WTC11 (cell line): ENCODE measurements at regions not wholly inside any gene's neighbourhood (a gene's known extent, or its start where the extent isn't known, plus 50 kb on each side); places are given as distances from the start of the nearest gene placed in this dataset.

ENCODE experiments used
- ATAC-seq: fragments of 200-7000 bp; cut with Tn5 transposase; 2 replicates; pipeline ENCODE4 v1.10.0; 2021; ENCODE audit warnings: mild to moderate bottlenecking, moderate library complexity
- CTCF ChIA-PET: fragments of 300-600 bp; sonication (Branson Sonifier 250); formaldehyde crosslinking; loops from one replicate; lab custom pipeline; 2021; ENCODE audit warnings: antibody characterized with exemption; lab: Charles Lee
- POLR2A ChIA-PET: fragments of 350-600 bp; sonication (Branson Sonifier 250); formaldehyde crosslinking; loops from one replicate; lab custom pipeline; 2021; ENCODE audit warnings: antibody characterized with exemption; lab: Charles Lee
- DNase-seq: peaks from one replicate; pipeline ENCODE4 v3.0.0; 2021; ENCODE audit warnings: low spot score
- H3K27ac Mint-ChIP-seq: 2 replicates; pipeline ENCODE4 v1.8.0; 2021; ENCODE audit warnings: mixed read lengths
- H3K27me3 Mint-ChIP-seq: 2 replicates; pipeline ENCODE4 v1.8.0; 2021; ENCODE audit warnings: low read depth, mild to moderate bottlenecking, moderate library complexity, mixed read lengths
- H3K36me3 Mint-ChIP-seq: 2 replicates; pipeline ENCODE4 v1.8.0; 2021; ENCODE audit warnings: mixed read lengths
- H3K4me1 Mint-ChIP-seq: 2 replicates; pipeline ENCODE4 v1.8.0; 2022; ENCODE audit warnings: mixed read lengths
- H3K4me3 Mint-ChIP-seq: 2 replicates; pipeline ENCODE4 v1.8.0; 2021; ENCODE audit warnings: mild to moderate bottlenecking, moderate library complexity, mixed read lengths
- H3K9me3 Mint-ChIP-seq: 2 replicates; pipeline ENCODE4 v1.8.0; 2021; ENCODE audit warnings: mixed read lengths
- AFF4 ChIP-seq: sonication (generic); formaldehyde crosslinking; IDR thresholded peaks from 2 replicates; pipeline ENCODE4 v1.8.1; 2023; ENCODE audit warnings: mild to moderate bottlenecking, missing genetic modification reagents, borderline replicate concordance
- ATF1 ChIP-seq: sonication (generic); formaldehyde crosslinking; IDR thresholded peaks from 2 replicates; pipeline ENCODE4 v1.8.1; 2023; ENCODE audit warnings: mild to moderate bottlenecking, moderate library complexity, missing genetic modification reagents
- ATF3 ChIP-seq: sonication (generic); formaldehyde crosslinking; conservative IDR thresholded peaks from 2 replicates; pipeline ENCODE4 v1.8.1; 2022; ENCODE audit warnings: mild to moderate bottlenecking, missing genetic modification reagents
- CREM ChIP-seq: sonication (generic); formaldehyde crosslinking; IDR thresholded peaks from 2 replicates; pipeline ENCODE4 v1.8.1; 2022; ENCODE audit warnings: mild to moderate bottlenecking, missing genetic modification reagents, moderate library complexity
- E2F4 ChIP-seq: sonication (generic); formaldehyde crosslinking; IDR thresholded peaks from 2 replicates; pipeline ENCODE4 v1.8.1; 2022; ENCODE audit warnings: low read depth, mild to moderate bottlenecking, moderate library complexity, missing genetic modification reagents, borderline replicate concordance
- E2F5 ChIP-seq: sonication (generic); formaldehyde crosslinking; IDR thresholded peaks from 2 replicates; pipeline ENCODE4 v1.8.1; 2022; ENCODE audit warnings: mild to moderate bottlenecking, moderate library complexity, missing genetic modification reagents
- EMX1 ChIP-seq: fragments of 250-450 bp; sonication (Bioruptor Pico); IDR thresholded peaks from 2 replicates; pipeline ENCODE4 v1.8.0; 2021; ENCODE audit warnings: mild to moderate bottlenecking
- ERG ChIP-seq: fragments of 250-450 bp; sonication (Bioruptor Pico); IDR thresholded peaks from 2 replicates; pipeline ENCODE4 v1.8.0; 2021; ENCODE audit warnings: mild to moderate bottlenecking
- FOXJ3 ChIP-seq: sonication (generic); formaldehyde crosslinking; IDR thresholded peaks from 2 replicates; pipeline ENCODE4 v1.9.0; 2021; ENCODE audit warnings: missing genetic modification reagents, mild to moderate bottlenecking, borderline replicate concordance
- FOXP1 ChIP-seq: sonication (generic); formaldehyde crosslinking; IDR thresholded peaks from 2 replicates; pipeline ENCODE4 v1.8.0; 2022; ENCODE audit warnings: missing genetic modification reagents, mild to moderate bottlenecking, moderate library complexity, borderline replicate concordance
- HMGA2 ChIP-seq: fragments of 250-450 bp; sonication (Bioruptor Pico); IDR thresholded peaks from 2 replicates; pipeline ENCODE4 v1.4.0; 2021; ENCODE audit warnings: mild to moderate bottlenecking, moderate library complexity
- JUN ChIP-seq: sonication (generic); formaldehyde crosslinking; IDR thresholded peaks from 2 replicates; pipeline ENCODE4 v1.8.0; 2023; ENCODE audit warnings: mild to moderate bottlenecking, missing genetic modification reagents
- KAT7 ChIP-seq: sonication (generic); formaldehyde crosslinking; IDR thresholded peaks from 2 replicates; pipeline ENCODE4 v1.8.1; 2023; ENCODE audit warnings: missing genetic modification reagents, mild to moderate bottlenecking, borderline replicate concordance
- MXD4 ChIP-seq: fragments of 250-450 bp; sonication (Bioruptor Pico); IDR thresholded peaks from 2 replicates; pipeline ENCODE4 v1.8.0; 2021; ENCODE audit warnings: mild to moderate bottlenecking, moderate library complexity, borderline replicate concordance
- MYBL2 ChIP-seq: sonication (generic); formaldehyde crosslinking; IDR thresholded peaks from 2 replicates; pipeline ENCODE4 v1.8.1; 2023; ENCODE audit warnings: mild to moderate bottlenecking, moderate library complexity, missing genetic modification reagents
- NR2C2 ChIP-seq: sonication (generic); formaldehyde crosslinking; IDR thresholded peaks from 2 replicates; pipeline ENCODE4 v1.8.0; 2022; ENCODE audit warnings: mild to moderate bottlenecking, missing genetic modification reagents
- RELA ChIP-seq: sonication (generic); formaldehyde crosslinking; IDR thresholded peaks from 2 replicates; pipeline ENCODE4 v1.8.1; 2022; ENCODE audit warnings: missing genetic modification reagents, mild to moderate bottlenecking, borderline replicate concordance
- RORB ChIP-seq: fragments of 250-450 bp; sonication (Bioruptor Pico); IDR thresholded peaks from 2 replicates; pipeline ENCODE4 v1.9.0; 2021; ENCODE audit warnings: mild to moderate bottlenecking
- SOX15 ChIP-seq: fragments of 250-450 bp; sonication (Bioruptor Pico); IDR thresholded peaks from 2 replicates; pipeline ENCODE4 v1.9.0; 2021; ENCODE audit warnings: mild to moderate bottlenecking
- SP1 ChIP-seq: sonication (generic); formaldehyde crosslinking; conservative IDR thresholded peaks from 2 replicates; pipeline ENCODE4 v1.8.1; 2022; ENCODE audit warnings: missing genetic modification reagents
- TCF7 ChIP-seq: sonication (generic); formaldehyde crosslinking; IDR thresholded peaks from 2 replicates; pipeline ENCODE4 v1.8.0; 2022; ENCODE audit warnings: mild to moderate bottlenecking, low read depth, missing genetic modification reagents, moderate library complexity
- ZBTB21 ChIP-seq: sonication (generic); formaldehyde crosslinking; IDR thresholded peaks from 2 replicates; pipeline ENCODE4 v1.8.1; 2023; ENCODE audit warnings: mild to moderate bottlenecking, missing genetic modification reagents, borderline replicate concordance
- ZBTB43 ChIP-seq: sonication (generic); formaldehyde crosslinking; IDR thresholded peaks from 2 replicates; pipeline ENCODE4 v1.8.1; 2023; ENCODE audit warnings: mild to moderate bottlenecking, missing genetic modification reagents
- ZNF232 ChIP-seq: sonication (generic); formaldehyde crosslinking; IDR thresholded peaks from 2 replicates; pipeline ENCODE4 v1.8.0; 2022; ENCODE audit warnings: mild to moderate bottlenecking, missing genetic modification reagents
- ZNF396 ChIP-seq: fragments of 250-450 bp; sonication (Bioruptor Pico); IDR thresholded peaks from 2 replicates; pipeline ENCODE4 v1.8.0; 2021; ENCODE audit warnings: mild to moderate bottlenecking, moderate library complexity, borderline replicate concordance

GRCh38 chr7:155874411-155874810 lies 62.1 kb upstream of the SHH start:
- TF ChIP-seq ATF3 (no peak), FOXP1 (CRISPR knock-in tag) (no peak), HMGA2 (no peak), ZBTB21 (no peak), ZBTB43 (CRISPR knock-in tag) (no peak), TCF7 (CRISPR knock-in tag) (no peak), KAT7 (CRISPR knock-in tag) (no peak), E2F4 (no peak), RELA (CRISPR knock-in tag) (no peak), ATF1 (CRISPR knock-in tag) (no peak), MXD4 (CRISPR knock-in tag) (no peak), ERG (no peak), SOX15 (no peak), EMX1 (CRISPR knock-in tag) (no peak)
- POLR2A ChIA-PET = no interaction called here
- Mint-ChIP-seq H3K4me3 (no peak overlapping the region), H3K36me3 (peaks cover 5% of the 10 kb centered on the region; the same call in 1 of the 2 replicates), H3K27ac (no peak overlapping the region), H3K4me1 (peaks cover 32% of the 10 kb centered on the region), H3K9me3 (peaks cover 16% of the 10 kb centered on the region), H3K27me3 (peaks cover 7% of the 10 kb centered on the region; the same call in 1 of the 2 replicates)
- CTCF ChIA-PET = no interaction called here
- no peak for ATAC-seq
- DNase-seq = no peak

- Mint-ChIP-seq H3K36me3 (peaks cover 9% of the 10 kb centered on the region; the same call in 1 of the 2 replicates), H3K4me1 (peaks cover 32% of the 10 kb centered on the region), H3K9me3 (peaks cover 17% of the 10 kb centered on the region), H3K27me3 (peaks cover 7% of the 10 kb centered on the region; the same call in 1 of the 2 replicates), H3K27ac (no peak overlapping the region), H3K4me3 (no peak overlapping the region)
- ChIA-PET CTCF (no interaction called here), POLR2A (no interaction called here)
- DNase-seq (no peak), ATAC-seq (no peak)
- TF ChIP-seq SP1 (CRISPR knock-in tag) (no peak), ZNF396 (no peak), NR2C2 (CRISPR knock-in tag) (no peak), AFF4 (CRISPR knock-in tag) (no peak), MYBL2 (CRISPR knock-in tag) (no peak), RORB (CRISPR knock-in tag) (no peak), FOXJ3 (CRISPR knock-in tag) (no peak), HMGA2 (no peak), ZNF232 (CRISPR knock-in tag) (no peak), ERG (no peak), JUN (CRISPR knock-in tag) (no peak), CREM (CRISPR knock-in tag) (no peak), E2F5 (CRISPR knock-in tag) (no peak), MXD4 (CRISPR knock-in tag) (no peak)
Observed at GRCh38 chr7:155874010-155874409, 61.7 kb upstream of the SHH start.
